Retinal pigment epithelial cell (primary cell): ENCODE measurements at regions not wholly inside any gene's neighbourhood (a gene's known extent, or its start where the extent isn't known, plus 50 kb on each side); places are given as distances from the start of the nearest gene placed in this dataset.

Source experiments
- DNase-seq: peaks from one replicate; pipeline ENCODE4 v3.0.0-alpha.2; 2010; ENCODE audit warnings: low read depth
- H3K4me3 ChIP-seq: 2 replicates; pipeline ENCODE4 v1.5.1; 2011; ENCODE audit warnings: mild to moderate bottlenecking, low read length, control low read depth, moderate library complexity
- TF ChIP-seq, protein P1 (sequence below): conservative IDR thresholded peaks from 2 replicates; pipeline ENCODE4 v1.5.1; 2011; ENCODE audit warnings: low read depth, low read length, control low read depth, inconsistent platforms

DNA sequence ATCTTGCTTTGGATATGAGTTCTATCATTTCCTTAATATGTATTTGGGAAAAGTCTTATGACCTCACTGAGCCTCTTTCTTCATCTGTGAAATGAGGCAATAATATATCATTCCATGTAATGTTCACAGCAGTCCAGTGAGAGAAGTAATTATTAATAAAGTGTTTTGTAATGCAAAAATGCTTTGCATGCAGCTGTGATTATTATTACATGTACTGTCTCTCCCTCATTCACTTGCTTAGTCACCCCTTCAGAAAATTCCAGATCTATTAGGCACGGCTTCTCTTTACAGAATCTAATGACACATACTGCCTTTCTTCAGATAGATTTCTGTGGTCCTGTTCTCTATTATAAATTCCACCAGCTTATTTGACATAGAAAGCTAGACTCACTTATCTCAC, 53.5 kb upstream of the FGF13 start:
- DNase-seq = no peak
- TF ChIP-seq, protein P1, sequence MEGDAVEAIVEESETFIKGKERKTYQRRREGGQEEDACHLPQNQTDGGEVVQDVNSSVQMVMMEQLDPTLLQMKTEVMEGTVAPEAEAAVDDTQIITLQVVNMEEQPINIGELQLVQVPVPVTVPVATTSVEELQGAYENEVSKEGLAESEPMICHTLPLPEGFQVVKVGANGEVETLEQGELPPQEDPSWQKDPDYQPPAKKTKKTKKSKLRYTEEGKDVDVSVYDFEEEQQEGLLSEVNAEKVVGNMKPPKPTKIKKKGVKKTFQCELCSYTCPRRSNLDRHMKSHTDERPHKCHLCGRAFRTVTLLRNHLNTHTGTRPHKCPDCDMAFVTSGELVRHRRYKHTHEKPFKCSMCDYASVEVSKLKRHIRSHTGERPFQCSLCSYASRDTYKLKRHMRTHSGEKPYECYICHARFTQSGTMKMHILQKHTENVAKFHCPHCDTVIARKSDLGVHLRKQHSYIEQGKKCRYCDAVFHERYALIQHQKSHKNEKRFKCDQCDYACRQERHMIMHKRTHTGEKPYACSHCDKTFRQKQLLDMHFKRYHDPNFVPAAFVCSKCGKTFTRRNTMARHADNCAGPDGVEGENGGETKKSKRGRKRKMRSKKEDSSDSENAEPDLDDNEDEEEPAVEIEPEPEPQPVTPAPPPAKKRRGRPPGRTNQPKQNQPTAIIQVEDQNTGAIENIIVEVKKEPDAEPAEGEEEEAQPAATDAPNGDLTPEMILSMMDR = no peak

DNA sequence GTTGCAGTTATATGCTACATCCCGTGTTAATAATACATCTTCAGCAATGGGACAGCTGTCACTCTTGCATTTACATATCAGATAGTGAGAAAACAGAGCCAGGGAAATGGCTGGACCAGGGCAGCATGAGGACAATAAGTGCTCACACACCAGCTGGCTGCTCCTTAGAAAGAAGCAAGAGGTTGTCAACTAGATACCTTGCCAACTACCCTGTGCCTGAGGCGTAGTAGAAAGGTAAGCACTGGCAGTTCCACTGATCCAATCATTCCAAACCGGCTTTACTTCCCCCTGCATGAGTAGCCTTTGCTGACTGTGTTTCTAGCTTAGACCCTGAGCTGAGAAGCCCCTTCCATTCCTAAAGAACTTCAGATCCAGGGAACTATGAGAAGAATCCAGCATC, 52.2 kb upstream of the FGF13 start:
- H3K4me3 ChIP-seq = no peak overlapping the region
- DNase-seq = no peak
- TF ChIP-seq, protein P1 = no peak

More for the DNA sequence above, 53.5 kb upstream of the FGF13 start:
- H3K4me3 ChIP-seq = no peak overlapping the region

DNA sequence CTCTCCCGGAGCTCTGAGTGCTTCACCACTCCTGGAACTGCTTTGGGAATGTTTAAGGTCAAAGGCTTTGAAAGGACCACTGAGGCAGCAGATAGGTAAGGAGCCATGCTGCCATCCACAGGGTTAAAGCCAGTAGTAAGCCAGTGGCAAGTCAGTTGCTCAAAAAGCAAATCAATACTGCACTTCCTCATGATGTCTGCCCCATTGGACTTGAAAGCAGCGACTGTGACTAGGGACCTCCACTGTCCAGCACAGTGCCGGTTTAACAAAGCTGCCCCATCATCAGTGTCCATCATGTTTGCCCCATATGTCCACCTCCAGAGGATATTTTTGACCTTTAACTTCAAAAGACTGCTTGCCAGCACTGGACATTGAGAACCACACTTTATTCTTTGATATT, 49.9 kb upstream of the FGF13 start:
- DNase-seq = no peak
- no peak overlapping the region for H3K4me3 ChIP-seq
- TF ChIP-seq, protein P1 = no peak
